ENCODE measurements at regions not wholly inside any gene's neighbourhood (a gene's known extent, or its start where the extent isn't known, plus 50 kb on each side); places are given as distances from the start of the nearest gene placed in this dataset.
"Not testable (repeated sequence)": the region's sequence is repeated elsewhere in the genome, so short reads cannot be mapped to it uniquely, and the experiment has no call there.

DNA sequence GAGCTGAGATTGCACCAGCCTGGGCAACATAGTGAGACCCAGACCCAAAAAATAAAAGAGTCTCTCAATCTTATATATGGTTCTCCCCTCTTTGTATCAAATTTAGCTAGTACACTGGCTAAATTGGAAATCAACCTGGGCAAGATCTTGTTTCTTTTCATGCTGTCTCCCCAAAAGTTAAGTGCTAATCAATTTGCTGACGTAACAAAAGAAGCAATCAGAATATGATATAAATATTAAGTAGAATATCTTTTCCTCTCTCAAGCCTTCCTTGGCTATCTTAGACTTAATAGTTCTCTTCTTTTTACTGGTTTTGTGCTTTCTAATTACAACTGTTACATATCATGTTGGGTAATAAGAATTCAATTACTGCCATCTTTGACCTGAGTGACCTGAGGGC, 258.9 kb downstream of the KCNRG start:
- DNase-seq (ENCODE audit: low read depth, low spot score) = no peak

DNA sequence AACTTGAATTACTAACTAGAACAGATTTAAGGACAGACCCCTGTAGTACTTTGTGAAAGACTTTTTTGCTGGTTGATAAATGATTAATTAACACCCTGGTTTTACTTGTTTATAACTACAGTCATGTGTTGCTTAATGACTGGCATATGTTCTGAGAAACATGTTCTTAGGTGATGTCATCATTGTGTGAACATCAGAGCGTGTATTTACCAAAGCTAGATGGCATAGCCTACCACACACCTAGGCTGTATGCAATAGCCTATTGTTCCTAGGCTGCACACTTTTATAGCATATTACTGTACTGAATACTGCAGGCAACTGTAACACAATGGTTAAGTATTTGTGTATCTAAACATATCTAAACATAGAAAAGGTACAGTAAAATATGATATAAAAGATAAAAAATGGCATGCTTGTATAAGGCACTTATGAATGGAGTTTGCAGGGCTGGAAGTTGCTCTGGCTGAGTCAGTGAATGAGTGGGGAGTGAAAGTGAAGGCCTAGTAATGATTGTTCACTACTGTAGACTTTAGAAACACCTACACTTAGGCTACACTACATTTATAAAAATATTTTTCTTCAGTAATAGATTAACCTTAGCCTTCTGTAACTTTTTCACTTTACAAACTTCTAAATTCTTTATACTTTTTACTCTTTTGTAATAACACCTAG, 260.3 kb downstream of the KCNRG start:
- DNase-seq (ENCODE audit: low read depth, low spot score) = no peak

DNA sequence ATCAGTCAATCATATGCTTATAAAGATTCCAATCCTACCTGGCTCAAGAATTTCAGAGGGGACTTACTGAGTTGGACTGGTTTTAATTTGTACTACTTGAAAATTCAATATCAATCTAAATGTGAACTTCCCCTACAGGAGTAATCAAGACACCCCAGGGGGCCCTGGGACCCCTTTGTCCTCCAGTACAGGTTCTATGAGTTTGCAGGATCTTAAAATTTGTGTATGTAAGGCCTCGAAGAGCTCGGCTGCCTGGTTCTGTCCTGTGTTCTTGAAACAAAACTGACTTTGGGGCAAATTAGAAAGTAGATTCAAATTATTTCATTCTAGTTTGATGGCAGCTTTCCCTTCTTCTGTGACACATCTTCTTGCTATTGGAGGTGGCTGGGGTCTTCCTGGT, 261.3 kb downstream of the KCNRG start:
- no peak for DNase-seq (ENCODE audit: low read depth, low spot score)

DNA sequence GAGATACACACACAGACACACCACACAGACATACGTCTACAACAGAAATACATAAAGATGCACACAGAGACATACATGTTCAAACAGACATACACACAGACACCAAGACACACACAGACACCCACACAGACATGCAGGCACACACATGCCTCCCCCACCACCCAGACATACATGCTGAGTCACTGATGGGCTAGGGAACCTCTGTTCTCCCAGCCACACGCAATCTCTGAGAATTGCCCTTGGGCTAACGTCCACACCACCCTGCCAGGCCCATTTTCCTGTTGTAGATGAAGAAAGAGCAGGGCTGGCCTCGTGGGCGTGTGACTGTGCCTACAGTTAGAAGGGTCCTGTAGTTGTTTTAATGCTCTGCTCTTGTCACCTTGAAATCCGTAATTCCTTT, 261.9 kb downstream of the KCNRG start:
- no peak for DNase-seq (ENCODE audit: low read depth, low spot score)

DNA sequence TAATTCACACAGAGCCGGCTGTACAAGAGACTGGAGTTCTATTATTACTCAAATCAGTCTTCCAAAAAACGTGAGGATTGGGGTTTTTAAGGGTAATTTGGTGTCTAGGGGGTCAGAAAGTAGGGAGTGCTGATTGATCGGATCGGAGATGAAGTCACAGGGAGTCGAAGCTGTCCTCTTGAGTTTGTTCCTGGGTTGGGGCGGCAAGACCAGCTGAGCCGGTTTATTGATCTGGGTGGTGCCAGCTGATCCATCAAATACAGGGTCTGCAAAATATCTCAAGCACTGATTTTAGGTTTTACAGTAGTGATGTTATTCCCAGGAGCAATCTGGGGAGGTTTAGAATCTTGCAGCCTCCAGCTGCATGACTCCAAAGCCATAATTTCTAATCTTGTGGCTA, 262.7 kb downstream of the KCNRG start:
- no peak for DNase-seq (ENCODE audit: low read depth, low spot score)

DNA sequence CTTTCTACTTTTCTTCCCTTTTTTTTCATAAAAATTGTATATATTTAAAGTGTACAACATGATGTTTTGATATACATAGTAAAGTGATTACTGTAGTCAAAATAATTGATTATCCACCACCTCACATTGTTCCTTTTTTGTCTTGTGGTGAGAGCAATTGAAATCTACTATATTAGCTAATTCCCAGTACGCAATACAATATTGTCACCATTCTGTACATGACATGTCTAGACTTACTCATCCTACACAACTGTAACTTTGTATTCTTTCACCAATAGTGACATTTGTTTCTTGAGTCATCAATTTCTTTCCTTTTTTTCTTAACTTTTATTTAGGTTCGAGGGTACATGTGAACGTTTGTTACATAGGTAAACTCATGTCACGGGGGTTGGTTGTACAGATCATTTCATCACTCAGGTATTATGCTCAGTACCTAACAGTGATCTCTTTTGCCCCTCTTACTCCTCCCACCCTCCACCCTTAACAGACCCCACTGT, 265.2 kb downstream of the KCNRG start:
- no peak for DNase-seq (ENCODE audit: low read depth, low spot score)

DNA sequence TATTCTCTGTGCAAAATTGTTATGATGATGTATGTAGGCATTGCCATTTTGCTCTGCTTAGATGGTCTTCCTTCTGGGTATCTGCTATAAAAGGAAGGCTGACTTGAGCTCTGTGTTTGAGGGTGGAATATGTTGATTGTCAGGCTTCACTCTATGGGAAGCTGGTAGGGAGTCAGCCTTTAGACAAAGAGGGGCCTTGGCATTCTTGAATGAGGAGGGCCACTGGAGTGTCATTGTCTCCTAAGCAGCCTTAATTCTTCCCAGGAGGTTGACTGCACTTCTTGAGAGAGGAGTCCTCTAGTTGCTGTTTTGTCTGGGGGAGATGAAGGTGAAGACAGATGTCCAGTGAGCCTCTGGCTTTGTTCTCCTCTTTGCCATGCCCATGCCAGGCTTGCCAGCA, 266.8 kb downstream of the KCNRG start:
- DNase-seq (ENCODE audit: low read depth, low spot score) = peak; percentile 33

DNA sequence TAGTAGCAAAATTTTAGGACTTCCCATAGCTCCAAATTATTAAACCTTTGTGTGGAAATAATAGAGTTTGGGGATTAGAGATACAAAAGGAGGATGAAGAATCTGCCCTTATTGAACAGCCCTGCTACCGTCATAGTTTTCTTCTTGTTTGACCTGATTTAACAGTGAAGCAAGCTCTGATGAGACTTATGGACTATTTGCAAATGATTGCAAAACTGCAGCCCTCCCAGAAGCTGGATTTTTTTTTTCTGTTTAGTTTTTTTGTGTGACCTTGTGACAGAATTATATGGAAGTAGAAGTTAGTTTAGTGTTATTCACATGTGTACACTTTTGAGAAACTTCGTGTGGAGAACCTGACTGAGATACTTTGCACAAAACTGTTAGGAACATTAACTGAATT, 267.8 kb downstream of the KCNRG start:
- DNase-seq (ENCODE audit: low read depth, low spot score) = no peak

DNA sequence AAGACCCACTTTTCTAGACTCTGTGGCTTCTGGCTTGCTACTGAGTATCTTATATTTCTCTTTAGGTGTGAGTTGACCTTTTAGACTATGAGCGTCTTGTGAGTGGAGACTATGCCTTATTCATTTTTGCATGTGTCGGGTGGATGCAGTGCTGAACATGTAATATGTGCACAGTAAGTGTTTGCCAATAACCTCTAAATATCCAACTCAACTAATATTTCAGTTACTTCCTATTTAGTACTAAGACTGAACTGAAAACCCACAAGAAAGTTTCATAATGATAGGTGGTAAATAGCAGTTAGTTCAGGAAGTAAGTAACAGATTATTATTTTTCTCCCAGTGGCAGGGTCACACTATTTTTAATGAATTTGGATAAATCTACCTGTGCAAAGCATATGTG, 269.3 kb downstream of the KCNRG start:
- no peak for DNase-seq (ENCODE audit: low read depth, low spot score)

DNA sequence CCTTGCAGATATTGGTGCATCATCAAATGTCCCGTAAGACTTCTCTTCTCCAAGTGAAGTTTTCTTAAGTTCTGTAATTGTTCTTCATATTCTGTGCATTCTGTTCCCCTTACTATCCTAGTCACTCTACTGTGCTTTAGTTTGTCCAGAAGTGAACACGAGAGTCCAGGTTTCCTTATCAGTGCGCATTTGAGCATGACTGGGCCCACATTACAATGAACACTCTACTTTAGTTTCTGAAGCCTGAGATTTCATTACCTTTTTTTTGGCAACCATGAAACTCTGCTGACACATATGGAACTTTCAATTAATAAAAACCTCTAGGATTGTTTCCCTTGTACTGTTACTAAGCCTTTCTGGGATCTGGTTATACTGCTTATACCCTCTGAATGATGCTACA, 270.0 kb downstream of the KCNRG start:
- DNase-seq (ENCODE audit: low read depth, low spot score) = no peak

DNA sequence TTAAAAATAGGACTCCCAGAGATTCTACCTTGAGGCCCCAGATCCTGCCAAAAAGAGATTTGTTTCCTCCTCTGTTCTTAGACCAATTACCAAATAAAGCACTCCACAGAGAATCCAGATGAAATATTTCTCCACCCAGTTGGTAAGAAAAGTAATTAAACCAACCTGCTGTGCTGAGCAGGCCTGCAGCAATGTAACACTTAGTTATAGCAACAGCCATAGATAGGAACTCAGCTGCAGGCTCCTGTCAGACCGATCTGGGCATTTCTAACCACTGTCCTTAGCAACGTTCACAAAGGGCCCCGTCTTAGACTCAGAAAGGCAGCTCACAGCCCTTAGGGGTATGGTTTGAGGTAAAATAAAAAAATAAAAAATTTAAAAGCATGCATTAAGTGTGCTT, 271.1 kb downstream of the KCNRG start:
- no peak for DNase-seq (ENCODE audit: low read depth, low spot score)

DNA sequence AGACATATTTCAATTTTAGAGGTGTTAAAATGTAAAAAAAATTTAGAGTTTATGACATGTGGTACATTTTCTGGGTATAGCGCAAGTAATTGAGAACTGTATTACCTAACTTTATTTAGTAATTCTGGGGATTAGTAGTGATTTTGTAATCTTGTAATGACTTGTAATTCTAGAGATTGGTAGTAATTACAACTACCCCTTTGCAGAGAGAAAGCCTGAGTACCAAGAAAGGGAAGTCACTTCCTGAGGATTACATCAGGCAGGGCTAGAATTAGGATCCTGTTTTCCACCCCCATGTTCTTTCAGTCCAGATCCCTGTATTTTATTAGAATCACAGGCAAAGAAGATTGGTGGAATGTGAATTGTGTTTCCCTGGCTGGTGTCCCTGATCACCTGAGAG, 274.9 kb downstream of the KCNRG start:
- DNase-seq (ENCODE audit: low read depth, low spot score) = no peak

DNA sequence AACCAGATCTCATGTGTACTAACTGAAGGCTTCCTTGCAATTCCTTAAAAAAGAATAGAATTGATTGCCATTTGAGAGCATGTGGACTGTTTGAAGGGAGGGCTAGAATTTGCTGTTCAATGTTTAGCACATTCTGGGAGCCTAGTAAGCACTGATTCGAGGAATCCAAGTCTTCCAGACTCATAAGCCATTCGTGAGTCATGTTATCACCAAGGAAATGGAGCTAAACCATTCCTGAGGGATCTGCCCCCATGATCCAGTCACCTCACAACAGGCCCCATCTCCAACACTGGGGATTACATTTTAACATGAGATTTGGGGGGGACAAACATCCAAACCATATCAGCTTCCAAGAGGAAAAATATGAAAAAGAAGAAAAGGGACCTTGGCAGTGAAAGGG, 276.4 kb downstream of the KCNRG start:
- no peak for DNase-seq (ENCODE audit: low read depth, low spot score)

DNA sequence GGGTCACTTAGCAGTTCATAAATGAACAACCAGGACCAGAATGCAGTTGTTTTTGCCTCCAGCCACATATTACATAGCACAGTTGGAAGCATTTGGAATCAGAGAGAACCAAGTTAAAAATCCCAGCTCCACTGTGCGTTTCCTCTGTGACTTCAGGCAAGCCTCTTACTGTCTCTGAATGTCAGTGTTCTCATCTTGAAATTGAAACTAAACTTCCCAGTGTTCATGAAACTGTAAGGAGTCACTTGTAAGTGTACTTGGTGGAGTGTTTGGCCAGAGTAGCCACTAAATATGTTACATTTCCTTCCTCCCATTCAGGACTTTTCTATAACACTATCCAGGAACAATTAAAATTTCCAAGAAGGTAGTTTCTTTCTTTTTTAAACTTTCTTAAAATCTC, 276.8 kb downstream of the KCNRG start:
- no peak for DNase-seq (ENCODE audit: low read depth, low spot score)

DNA sequence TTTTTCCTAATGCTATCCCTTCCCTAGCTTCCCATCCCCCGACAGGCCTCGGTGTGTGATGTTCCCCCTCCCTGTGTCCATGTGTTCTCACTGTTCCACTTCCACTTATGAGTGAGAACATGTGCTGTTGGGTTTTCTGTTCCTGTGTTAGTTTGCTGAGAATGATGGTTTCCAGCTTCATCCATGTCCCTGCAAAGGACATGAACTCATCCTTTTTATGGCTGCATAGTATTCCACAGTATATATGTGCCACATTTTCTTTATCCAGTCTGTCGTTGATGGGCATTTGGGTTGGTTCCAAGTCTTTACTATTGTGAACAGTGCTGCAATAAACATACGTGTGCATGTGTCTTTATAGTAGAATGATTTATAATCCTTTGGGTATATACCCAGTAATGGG, 279.2 kb downstream of the KCNRG start:
- not testable (repeated sequence) for DNase-seq (ENCODE audit: low read depth, low spot score)

DNA sequence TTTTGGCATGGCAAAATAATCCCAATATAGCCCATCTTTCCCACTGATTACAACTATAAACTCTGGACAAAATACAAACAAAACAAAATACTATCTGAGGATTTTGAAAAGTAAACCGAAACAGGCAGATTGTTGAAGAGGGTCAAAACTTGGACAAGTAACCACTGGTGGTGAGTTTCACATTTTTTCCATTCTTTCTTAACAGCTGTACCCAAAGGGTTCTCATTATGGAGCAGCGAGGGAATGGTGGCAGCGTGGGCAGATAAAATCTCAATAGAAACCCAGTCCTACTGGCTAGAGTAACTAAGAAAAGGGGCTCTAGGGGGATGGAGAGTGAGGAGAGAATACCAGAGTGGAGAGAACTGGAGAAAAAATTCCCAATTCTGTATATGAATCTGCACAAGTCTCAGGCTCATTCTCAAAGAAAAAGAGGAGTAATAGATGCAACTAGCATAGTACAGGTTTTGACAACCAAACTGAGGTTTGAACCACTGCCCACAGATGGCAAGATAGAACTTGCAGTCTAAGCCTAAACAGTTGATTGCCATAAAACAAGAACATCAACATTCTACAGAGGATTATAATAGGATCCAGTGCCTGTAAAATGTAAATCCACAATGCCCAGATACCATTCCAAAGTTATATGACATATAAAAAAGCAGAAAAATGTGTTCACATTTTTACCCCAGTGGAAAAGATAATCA, 284.5 kb downstream of the KCNRG start:
- DNase-seq (ENCODE audit: low read depth, low spot score) = no peak

DNA sequence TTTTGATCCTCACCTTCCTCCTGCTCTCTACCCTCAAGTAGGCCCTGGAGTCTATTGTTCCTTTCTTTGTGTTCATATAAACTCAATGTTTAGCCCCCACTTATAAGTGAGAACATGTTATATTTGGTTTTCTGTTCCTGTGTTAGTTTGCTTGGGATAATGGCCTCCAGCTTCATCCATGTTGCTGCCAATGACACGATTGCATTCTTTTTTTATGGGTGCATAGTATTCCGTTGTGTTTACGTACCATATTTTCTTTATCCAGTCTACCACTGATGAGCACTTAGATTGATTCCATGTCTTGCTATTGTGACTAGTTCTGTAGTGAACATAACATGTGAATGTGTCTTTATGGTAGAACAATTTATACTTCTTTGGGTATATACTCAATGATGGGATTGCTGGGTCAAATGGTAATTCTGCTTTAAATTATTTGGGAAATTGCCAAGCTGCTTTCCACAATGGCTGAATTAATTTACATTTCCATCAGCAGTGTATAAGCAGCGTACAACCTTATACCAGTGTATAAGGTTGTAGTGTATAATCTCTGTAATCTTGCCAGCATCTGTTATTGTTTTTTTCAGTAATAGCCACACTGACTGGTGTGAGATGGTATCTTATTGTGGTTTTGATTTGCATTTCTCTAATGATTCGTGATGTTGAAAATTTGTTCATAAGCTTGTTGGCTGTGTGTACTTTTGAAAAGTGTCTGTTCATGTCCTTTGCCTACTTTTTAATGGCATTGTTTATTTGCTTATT, 288.9 kb downstream of the KCNRG start:
- DNase-seq (ENCODE audit: low read depth, low spot score) = no peak

DNA sequence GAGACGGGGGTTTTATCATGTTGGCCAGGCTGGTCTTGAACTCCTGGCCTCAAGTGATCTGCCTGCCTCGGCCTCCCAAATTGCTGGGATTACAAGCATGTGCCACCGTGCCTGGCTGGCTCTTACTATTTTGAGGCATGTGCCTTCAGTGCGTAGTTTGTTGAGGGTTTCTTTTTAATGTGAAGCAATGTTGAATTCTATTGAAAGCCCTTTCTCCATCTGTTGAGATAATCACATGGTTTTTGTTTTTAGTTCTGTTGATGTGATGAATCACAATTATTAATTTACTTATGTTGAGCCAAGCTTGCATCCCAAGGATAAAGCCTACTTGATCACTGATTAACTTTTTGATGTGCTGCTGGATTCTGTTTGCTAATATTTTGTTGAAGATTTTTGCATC, 290.9 kb downstream of the KCNRG start:
- DNase-seq (ENCODE audit: low read depth, low spot score) = no peak

DNA sequence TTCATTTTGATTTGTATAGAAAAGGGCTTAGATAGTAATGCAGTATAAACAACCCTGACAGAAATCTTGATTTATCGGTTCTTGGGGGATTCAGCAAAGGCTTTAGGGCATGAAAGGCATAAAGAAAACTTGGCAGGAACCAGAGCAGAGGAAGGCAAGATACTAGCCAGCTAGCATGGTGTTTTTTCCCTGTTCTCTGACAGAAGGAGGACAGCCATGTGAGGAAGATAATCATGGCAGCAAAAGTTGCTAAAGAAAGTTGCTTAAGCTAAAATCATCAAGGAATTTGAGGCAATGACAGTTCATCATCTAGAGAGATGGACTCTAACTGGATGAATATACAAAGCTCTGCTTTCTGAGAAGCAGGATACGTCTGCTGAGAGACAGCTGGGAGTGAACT, 294.1 kb downstream of the KCNRG start:
- DNase-seq (ENCODE audit: low read depth, low spot score) = no peak

DNA sequence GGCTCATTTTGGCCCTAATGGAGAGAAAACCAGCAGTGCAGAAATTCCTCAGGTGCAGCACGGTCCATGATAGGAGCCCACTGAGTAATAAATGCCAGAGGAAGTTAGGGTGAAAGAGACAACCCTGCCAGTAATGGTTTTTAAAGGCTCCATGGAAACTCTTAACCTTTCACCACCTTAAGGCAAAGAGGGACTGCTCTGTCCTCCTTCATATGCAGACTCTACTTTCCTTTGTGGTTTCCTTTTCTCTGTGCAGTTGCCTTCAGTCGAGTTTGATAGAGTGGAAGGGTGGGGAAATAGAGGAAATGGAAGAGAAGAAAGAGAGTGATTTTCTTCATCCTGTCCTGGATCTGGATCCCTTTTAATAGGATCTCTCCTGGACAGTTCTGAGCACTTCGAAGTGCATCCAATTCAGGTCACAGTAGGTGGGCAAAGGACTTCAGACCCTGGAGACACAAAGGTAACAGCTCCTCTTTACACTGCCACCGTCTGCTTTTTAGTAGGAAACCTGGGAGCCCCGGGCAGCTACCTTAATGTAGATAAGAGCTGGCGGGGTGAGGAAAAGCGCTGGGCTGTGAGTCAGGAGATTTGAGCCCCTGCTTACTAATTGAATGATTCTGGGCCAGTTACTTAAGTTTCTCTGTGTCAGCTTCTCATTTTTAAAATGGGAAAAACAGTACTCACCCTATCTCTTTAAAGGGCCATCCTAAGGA, 294.8 kb downstream of the KCNRG start:
- DNase-seq (ENCODE audit: low read depth, low spot score) = no peak

DNA sequence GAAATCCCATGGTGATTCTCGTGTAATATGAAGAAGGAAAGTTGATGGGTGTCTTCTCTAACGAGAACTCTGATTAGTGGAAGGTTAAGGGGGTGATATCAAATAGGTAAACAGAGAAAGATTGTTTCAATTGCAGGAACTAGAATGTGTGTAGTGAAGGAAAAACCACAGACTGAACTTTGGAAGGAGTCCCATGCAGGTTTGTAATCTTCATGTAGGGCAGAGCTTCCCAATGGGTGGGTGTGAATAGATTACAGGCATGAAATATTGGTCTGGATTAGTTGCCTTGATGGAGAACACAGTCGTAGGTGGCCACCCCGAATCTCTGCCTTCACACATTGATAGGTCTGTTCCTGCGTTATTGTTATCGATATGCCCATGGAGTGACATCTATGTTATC, 295.5 kb downstream of the KCNRG start:
- DNase-seq (ENCODE audit: low read depth, low spot score) = no peak

DNA sequence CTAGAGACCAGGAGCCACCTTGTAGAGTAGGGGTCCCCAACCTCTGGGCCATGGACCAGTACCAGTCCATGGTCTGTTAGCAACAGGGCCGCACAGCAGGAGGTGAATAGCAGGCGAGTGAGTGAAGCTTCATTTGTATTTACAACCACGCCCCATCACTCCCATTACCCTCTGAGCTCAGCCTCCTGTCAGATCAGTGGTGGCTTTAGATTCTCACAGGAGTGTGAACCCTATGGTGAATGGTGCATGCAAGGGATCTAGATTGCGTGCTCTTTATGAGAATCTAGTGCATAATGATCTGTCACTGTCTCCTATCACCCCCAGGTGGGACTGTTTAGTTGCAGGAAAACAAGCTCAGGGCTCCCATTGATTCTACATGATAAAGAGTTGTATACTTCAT, 303.6 kb downstream of the KCNRG start:
- DNase-seq (ENCODE audit: low read depth, low spot score) = no peak

Data from iPS DF 19.7 (cell line).